NCI-H748 (cell line): ENCODE measurements at regions not wholly inside any gene's neighbourhood (a gene's known extent, or its start where the extent isn't known, plus 50 kb on each side); places are given as distances from the start of the nearest gene placed in this dataset.
A peak's percentile ranks its signal among the peaks of the same experiment; 100 is the strongest.

Source experiments
- DNase-seq: peaks from one replicate; lab custom pipeline; 2025; ENCODE audit not compliant: unreplicated experiment; lab: John Stamatoyannopoulos, UW

DNA sequence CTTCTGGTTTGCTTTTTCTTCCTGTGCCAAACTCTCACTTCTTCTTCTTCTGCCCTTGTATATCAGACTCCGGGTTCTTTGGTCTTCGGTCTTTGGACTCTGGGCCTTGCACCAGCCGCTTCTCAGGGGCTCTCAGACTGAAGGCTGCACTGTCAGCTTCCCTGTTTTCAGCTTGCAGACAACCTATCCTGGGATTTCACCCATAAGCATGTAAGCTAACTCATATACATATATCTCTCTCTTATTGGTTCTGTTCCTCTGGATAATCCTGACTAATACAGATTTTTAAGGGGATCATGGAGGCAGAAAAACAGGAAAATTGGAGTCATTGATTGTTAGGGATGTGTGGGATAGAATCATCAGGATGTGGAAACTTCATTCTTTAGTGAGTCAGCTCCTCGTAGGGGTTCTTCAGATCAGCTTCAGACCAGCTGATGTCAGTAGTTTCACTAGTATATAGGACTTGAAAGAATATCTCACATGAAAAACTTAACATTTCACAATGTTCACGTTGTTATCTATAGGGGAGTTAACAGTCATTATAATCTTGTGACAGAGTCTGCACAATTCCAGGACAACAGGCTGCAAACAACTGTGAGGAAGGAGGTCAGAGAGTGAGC is 102.9 kb downstream of the RASSF9 start:
- DNase-seq = no peak

DNA sequence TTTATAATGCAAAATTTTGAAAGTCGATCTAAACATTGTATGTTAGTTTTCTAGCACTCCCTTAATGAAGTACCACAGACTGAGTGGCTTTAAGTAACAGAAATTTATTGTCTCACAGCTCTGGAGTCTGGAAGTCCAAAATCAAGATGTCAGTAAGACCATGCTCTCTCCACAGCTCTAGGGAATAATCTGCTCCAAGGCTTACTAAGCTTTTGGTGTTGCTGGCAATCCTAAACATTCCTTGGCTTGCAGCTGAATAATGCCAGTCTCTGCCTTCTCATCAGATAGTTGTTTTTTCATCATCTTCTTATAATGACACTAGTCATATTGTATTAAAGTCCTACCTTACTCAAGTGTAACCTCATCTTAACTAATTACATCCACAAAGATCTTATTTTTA is 102.2 kb downstream of the RASSF9 start:
- no peak for DNase-seq

DNA sequence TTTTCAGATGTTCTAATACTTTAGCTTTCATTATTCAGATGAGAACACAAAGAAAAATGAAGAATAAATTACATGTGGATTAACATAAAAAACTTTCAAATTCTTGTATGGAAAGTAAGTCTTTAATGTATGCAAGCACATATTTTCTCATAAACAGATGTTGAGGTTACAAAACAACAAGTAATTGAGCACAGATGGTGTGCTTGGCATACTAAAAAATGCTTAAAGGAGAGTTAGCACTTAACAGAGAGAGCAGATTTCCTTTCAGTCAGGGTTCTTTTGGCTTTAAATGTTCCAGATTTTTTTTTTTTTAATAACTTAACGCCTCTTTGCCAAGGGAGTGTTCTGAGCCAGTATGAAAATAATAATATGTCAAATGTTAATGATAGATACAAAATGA is 96.0 kb downstream of the RASSF9 start:
- DNase-seq = no peak

DNA sequence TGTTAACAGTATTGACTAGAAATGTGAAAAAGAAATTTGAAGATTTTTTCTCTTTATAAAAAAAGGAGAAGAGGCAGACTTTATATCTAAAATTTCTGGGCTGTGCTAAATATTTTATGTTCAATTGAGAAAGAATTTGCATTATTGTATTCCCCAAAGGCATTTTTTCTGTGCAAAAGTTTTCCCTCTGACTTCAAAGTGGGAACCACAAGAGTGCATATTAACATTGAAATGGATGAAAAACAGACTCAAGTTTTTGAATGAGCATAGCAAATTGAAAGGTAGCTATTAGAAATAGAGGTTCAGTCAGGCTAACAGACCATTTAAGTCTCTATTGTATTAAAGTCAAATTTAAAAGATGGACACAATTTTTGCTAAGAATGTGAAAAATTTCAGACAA is 95.2 kb downstream of the RASSF9 start:
- no peak for DNase-seq

DNA sequence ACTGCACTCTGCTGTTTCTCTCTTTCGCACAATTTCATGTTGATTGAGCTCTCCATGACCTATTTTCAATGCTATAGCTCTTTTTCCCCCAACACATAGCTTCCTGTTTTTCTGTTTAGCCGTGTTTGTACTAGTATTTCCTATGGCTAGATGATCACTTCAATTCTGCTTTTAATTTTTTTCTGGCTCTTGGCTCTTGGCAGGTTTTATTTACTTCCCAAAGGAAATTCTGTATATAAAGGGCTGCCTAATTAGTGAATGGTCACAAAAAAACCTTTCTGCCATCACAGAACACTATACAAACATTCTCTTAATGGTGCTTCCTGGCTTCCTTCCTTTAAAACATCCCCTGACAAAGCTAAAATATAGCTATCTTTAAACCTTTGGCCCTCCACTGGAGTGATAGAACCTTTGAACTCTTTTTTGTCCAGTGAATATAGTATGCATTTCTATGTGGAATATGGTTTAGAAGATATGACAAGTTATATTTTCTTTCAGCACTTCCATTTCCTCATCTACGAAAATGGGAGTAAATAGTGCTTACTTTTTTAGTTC is 88.2 kb downstream of the RASSF9 start:
- DNase-seq = peak; percentile 86
